Vagina (tissue), 2 donors: ENCODE measurements at regions not wholly inside any gene's neighbourhood (a gene's known extent, or its start where the extent isn't known, plus 50 kb on each side); places are given as distances from the start of the nearest gene placed in this dataset.

Source experiments
- DNase-seq, 2 donors: peaks; one replicate each; pipeline ENCODE4 v3.0.0-alpha.2; 2017; ENCODE audit errors: extremely low spot score in 2 of 2
- H3K27ac ChIP-seq: fragments of 200-600 bp; sonication (generic); one replicate; pipeline ENCODE4 v1.5.1; 2019
- H3K27me3 ChIP-seq: fragments of 200-600 bp; sonication (generic); one replicate; pipeline ENCODE4 v1.5.1; 2019
- H3K36me3 ChIP-seq, 2 donors: fragments of 200-600 bp; sonication (generic); one replicate each; pipeline ENCODE4 v1.5.1; 2017 to 2019
- H3K4me1 ChIP-seq: fragments of 200-600 bp; sonication (generic); one replicate; pipeline ENCODE4 v1.5.1; 2019
- H3K4me3 ChIP-seq, 2 donors: fragments of 200-600 bp; sonication (generic); 1 replicate in 1 of 2; 2 replicates in 1 of 2; pipeline ENCODE4 v1.5.1; 2016 to 2019
- H3K9me3 ChIP-seq: fragments of 200-600 bp; sonication (generic); one replicate; pipeline ENCODE4 v1.5.1; 2019
- CTCF ChIP-seq, 3 experiments: fragments of 450-650 bp in 2 of 3; fragments of 200-600 bp in 1 of 3; sonication (generic) in 1 of 3; IDR thresholded peaks; one replicate each; pipeline ENCODE4 v1.5.1; 2017 to 2019; ENCODE audit warnings: antibody characterized with exemption in 3 of 3, mild to moderate bottlenecking in 2 of 3, moderate library complexity in 2 of 3
- POLR2A ChIP-seq, 2 donors: fragments of 450-650 bp; IDR thresholded peaks; one replicate each; pipeline ENCODE4 v1.6.1; 2017; ENCODE audit warnings: antibody characterized with exemption in 2 of 2, mild to moderate bottlenecking in 2 of 2, moderate library complexity in 2 of 2
- POLR2AphosphoS5 ChIP-seq, 2 donors: sonication (generic); formaldehyde crosslinking; IDR thresholded peaks; one replicate each; pipeline ENCODE4 v1.9.0; 2017; ENCODE audit warnings: antibody characterized with exemption in 2 of 2, mild to moderate bottlenecking in 2 of 2, low read depth in 1 of 2; ENCODE audit not compliant: insufficient read depth in 1 of 2
- intact Hi-C: fragments of 100-400 bp; cut with DNase I; formaldehyde crosslinking; loops from one replicate; pipeline ENCODE4 v1.15.1; 2023

- TF ChIP-seq POLR2A (IDR thresholded peaks at IDR 0.05) (no peak), POLR2AphosphoS5 (IDR thresholded peaks at IDR 0.05; ENCODE audit: insufficient read depth in 1 of 2, low read depth in 1 of 2) (no peak), CTCF (IDR thresholded peaks at IDR 0.05) (no peak)
- DNase-seq = no peak
- Histone ChIP-seq H3K36me3 (no peaks in the 10 kb centered on the region), H3K4me1 (peaks cover 34% of the 10 kb centered on the region), H3K4me3 (no peak overlapping the region), H3K9me3 (no peaks in the 10 kb centered on the region), H3K27me3 (no peaks in the 10 kb centered on the region), H3K27ac (no peak overlapping the region)
- intact Hi-C loops = no loop called here
These were observed 361.9 kb downstream of the BCL11B start for GRCh38 chr14:98910061-98910460.

GRCh38 chr14:98912655-98913054 is 359.3 kb downstream of the BCL11B start:
- H3K4me1 ChIP-seq = peaks cover 12% of the 10 kb centered on the region
- TF ChIP-seq CTCF (IDR thresholded peaks at IDR 0.05) = no peak
- TF ChIP-seq POLR2A (IDR thresholded peaks at IDR 0.05) = no peak
- no peak for TF ChIP-seq POLR2AphosphoS5 (IDR thresholded peaks at IDR 0.05; ENCODE audit: insufficient read depth in 1 of 2, low read depth in 1 of 2)
- no peaks in the 10 kb centered on the region for H3K27me3 ChIP-seq
- no peak overlapping the region for H3K27ac ChIP-seq
- no peaks in the 10 kb centered on the region for H3K9me3 ChIP-seq
- no peak for DNase-seq
- intact Hi-C loops = no loop called here
- H3K4me3 ChIP-seq = no peak overlapping the region
- H3K36me3 ChIP-seq = no peaks in the 10 kb centered on the region

GRCh38 chr14:98913967-98914650 is 357.9 kb downstream of the BCL11B start:
- no peaks in the 10 kb centered on the region for H3K27me3 ChIP-seq
- no peak for DNase-seq
- no peak overlapping the region for H3K27ac ChIP-seq
- intact Hi-C loops = no loop called here
- H3K4me1 ChIP-seq = peaks cover 3% of the 10 kb centered on the region
- no peaks in the 10 kb centered on the region for H3K9me3 ChIP-seq
- H3K4me3 ChIP-seq = no peak overlapping the region
- no peak for TF ChIP-seq POLR2A (IDR thresholded peaks at IDR 0.05)
- TF ChIP-seq CTCF (IDR thresholded peaks at IDR 0.05) = no peak
- no peak for TF ChIP-seq POLR2AphosphoS5 (IDR thresholded peaks at IDR 0.05; ENCODE audit: insufficient read depth in 1 of 2, low read depth in 1 of 2)
- no peaks in the 10 kb centered on the region for H3K36me3 ChIP-seq

- Histone ChIP-seq H3K27ac (no peak overlapping the region), H3K4me3 (no peak overlapping the region), H3K36me3 (no peaks in the 10 kb centered on the region), H3K4me1 (no peaks in the 10 kb centered on the region), H3K9me3 (no peaks in the 10 kb centered on the region), H3K27me3 (no peaks in the 10 kb centered on the region)
- intact Hi-C loops = no loop called here
- DNase-seq = no peak
- TF ChIP-seq CTCF (IDR thresholded peaks at IDR 0.05) = no peak
- TF ChIP-seq POLR2AphosphoS5 (IDR thresholded peaks at IDR 0.05; ENCODE audit: insufficient read depth in 1 of 2, low read depth in 1 of 2) = no peak
- TF ChIP-seq POLR2A (IDR thresholded peaks at IDR 0.05) = no peak
These were observed 357.1 kb downstream of the BCL11B start for GRCh38 chr14:98914942-98915341.

- intact Hi-C loops = no loop called here
- Histone ChIP-seq H3K27me3 (no peaks in the 10 kb centered on the region), H3K27ac (no peak overlapping the region), H3K9me3 (no peaks in the 10 kb centered on the region), H3K4me3 (no peak overlapping the region), H3K36me3 (no peaks in the 10 kb centered on the region), H3K4me1 (no peaks in the 10 kb centered on the region)
- DNase-seq = no peak
- TF ChIP-seq POLR2A (IDR thresholded peaks at IDR 0.05) = no peak
- no peak for TF ChIP-seq CTCF (IDR thresholded peaks at IDR 0.05)
- TF ChIP-seq POLR2AphosphoS5 (IDR thresholded peaks at IDR 0.05; ENCODE audit: insufficient read depth in 1 of 2, low read depth in 1 of 2) = no peak
These were observed 356.4 kb downstream of the BCL11B start for GRCh38 chr14:98915625-98916024.
